NOMO-1 treated with dmso at 0.1 percent for 144 hours (cell line): ENCODE measurements at regions not wholly inside any gene's neighbourhood (a gene's known extent, or its start where the extent isn't known, plus 50 kb on each side); places are given as distances from the start of the nearest gene placed in this dataset.
"Not testable (repeated sequence)": the region's sequence is repeated elsewhere in the genome, so short reads cannot be mapped to it uniquely, and the experiment has no call there.

Experiments used
- DNase-seq: peaks from one replicate; lab custom pipeline; 2025; ENCODE audit not compliant: unreplicated experiment; lab: John Stamatoyannopoulos, UW

GRCh38 chr18:70931942-70932814, 643.3 kb downstream of the SOCS6 start:
- peak; percentile 1 for DNase-seq

- no peak for DNase-seq
These were observed 632.1 kb downstream of the SOCS6 start for GRCh38 chr18:70920840-70921374.

GRCh38 chr18:70907673-70908072, 618.8 kb downstream of the SOCS6 start:
- DNase-seq, result no peak

- no peak for DNase-seq
These were observed 603.5 kb downstream of the SOCS6 start for GRCh38 chr18:70892381-70892780.

GRCh38 chr18:70870292-70870691, 581.4 kb downstream of the SOCS6 start:
- no peak for DNase-seq

- DNase-seq, result no peak
These were observed 559.5 kb downstream of the SOCS6 start for GRCh38 chr18:70848329-70848728.

- no peak for DNase-seq
These were observed 551.8 kb downstream of the SOCS6 start for GRCh38 chr18:70840649-70841048.

GRCh38 chr18:70827632-70828031, 538.8 kb downstream of the SOCS6 start:
- no peak for DNase-seq

- no peak for DNase-seq
These were observed 537.7 kb downstream of the SOCS6 start for GRCh38 chr18:70826571-70826970.

GRCh38 chr18:70822691-70823090, 533.8 kb downstream of the SOCS6 start:
- DNase-seq, result no peak

- DNase-seq, result no peak
These were observed 533.3 kb downstream of the SOCS6 start for GRCh38 chr18:70822117-70822516.

GRCh38 chr18:70808481-70809056, 519.7 kb downstream of the SOCS6 start:
- DNase-seq, result no peak

- DNase-seq, result peak; percentile 5
These were observed 493.1 kb downstream of the SOCS6 start for GRCh38 chr18:70781860-70782453.

GRCh38 chr18:70766254-70766653, 477.4 kb downstream of the SOCS6 start:
- not testable (repeated sequence) for DNase-seq

GRCh38 chr18:70762812-70763211, 474.0 kb downstream of the SOCS6 start:
- DNase-seq, result no peak

- DNase-seq, result no peak
These were observed 469.9 kb downstream of the SOCS6 start for GRCh38 chr18:70758780-70759179.

GRCh38 chr18:70754486-70754885, 465.6 kb downstream of the SOCS6 start:
- no peak for DNase-seq

GRCh38 chr18:70732916-70733315, 444.1 kb downstream of the SOCS6 start:
- no peak for DNase-seq

- DNase-seq, result no peak
These were observed 443.3 kb downstream of the SOCS6 start for GRCh38 chr18:70732188-70732587.

- DNase-seq, result no peak
These were observed 431.8 kb downstream of the SOCS6 start for GRCh38 chr18:70720607-70721006.

GRCh38 chr18:70709720-70710119, 420.9 kb downstream of the SOCS6 start:
- DNase-seq, result no peak

GRCh38 chr18:70709144-70709543, 420.3 kb downstream of the SOCS6 start:
- no peak for DNase-seq
